ENCODE measurements at regions not wholly inside any gene's neighbourhood (a gene's known extent, or its start where the extent isn't known, plus 50 kb on each side); places are given as distances from the start of the nearest gene placed in this dataset.

DNA sequence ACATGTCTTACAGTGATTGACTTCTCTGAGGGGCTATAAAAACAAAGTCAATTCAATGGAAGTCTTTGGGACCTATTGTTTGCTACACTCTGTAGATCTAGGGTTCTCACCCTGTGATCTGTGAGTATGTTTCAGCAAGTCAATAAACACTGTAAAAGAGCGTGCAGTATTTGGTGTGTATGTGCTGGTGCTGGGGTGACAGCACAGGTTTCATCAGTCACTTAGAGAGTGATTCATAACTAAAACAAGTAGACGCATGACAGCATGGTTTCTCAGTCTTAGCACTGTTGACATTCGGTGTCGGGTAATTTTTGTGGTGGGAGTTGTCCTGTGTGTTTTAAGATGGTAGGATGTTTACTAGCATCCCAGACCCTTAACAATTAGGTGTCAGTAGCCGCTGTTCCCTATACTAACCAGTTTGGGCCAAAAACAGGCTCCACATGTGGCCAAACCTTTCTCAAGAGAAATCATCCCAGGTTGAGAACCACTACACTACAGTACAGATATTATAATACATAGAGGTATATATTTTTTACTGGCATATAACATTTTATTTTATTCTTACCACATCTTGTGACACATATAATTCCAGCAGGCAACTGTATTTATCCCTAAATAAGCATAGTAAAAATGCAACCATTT, 411.8 kb downstream of the ARL4A start:
- Histone ChIP-seq H3K27ac (no peak overlapping the region), H3K27me3 (ENCODE audit: insufficient read depth, low read depth, severe bottlenecking) (no peaks in the 10 kb centered on the region), H3K4me3 (ENCODE audit: low read depth, low read length) (no peak overlapping the region), H3K9me3 (ENCODE audit: severe bottlenecking) (no peaks in the 10 kb centered on the region), H3K36me3 (no peaks in the 10 kb centered on the region)
- TF ChIP-seq, protein P1, sequence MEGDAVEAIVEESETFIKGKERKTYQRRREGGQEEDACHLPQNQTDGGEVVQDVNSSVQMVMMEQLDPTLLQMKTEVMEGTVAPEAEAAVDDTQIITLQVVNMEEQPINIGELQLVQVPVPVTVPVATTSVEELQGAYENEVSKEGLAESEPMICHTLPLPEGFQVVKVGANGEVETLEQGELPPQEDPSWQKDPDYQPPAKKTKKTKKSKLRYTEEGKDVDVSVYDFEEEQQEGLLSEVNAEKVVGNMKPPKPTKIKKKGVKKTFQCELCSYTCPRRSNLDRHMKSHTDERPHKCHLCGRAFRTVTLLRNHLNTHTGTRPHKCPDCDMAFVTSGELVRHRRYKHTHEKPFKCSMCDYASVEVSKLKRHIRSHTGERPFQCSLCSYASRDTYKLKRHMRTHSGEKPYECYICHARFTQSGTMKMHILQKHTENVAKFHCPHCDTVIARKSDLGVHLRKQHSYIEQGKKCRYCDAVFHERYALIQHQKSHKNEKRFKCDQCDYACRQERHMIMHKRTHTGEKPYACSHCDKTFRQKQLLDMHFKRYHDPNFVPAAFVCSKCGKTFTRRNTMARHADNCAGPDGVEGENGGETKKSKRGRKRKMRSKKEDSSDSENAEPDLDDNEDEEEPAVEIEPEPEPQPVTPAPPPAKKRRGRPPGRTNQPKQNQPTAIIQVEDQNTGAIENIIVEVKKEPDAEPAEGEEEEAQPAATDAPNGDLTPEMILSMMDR (IDR thresholded peaks at IDR 0.05; ENCODE audit: low read depth, low read length), result no peak
- DNase-seq, result no peak

DNA sequence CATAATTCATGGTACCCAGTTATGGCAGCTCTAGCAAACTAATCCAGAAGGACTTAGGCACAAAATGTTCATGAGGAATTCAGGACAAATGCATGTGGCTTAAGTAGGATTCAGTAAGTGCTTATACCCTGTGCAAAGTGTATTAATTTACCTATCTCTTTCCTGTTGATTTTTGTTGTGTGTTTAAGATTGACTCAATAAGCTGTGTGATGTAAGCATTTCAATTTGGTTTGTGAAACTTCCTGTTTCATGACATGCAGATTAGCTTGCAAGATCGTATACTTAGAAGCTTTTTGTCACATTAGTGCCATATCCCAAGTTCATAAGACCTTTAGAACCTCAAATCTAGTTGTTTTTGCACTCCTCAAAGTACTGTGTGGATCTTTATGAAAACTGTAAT, 416.7 kb downstream of the ARL4A start:
- Histone ChIP-seq H3K27me3 (ENCODE audit: insufficient read depth, low read depth, severe bottlenecking) (no peaks in the 10 kb centered on the region), H3K27ac (no peak overlapping the region), H3K9me3 (ENCODE audit: severe bottlenecking) (no peaks in the 10 kb centered on the region), H3K36me3 (no peaks in the 10 kb centered on the region), H3K4me3 (ENCODE audit: low read depth, low read length) (no peak overlapping the region)
- TF ChIP-seq, protein P1 (IDR thresholded peaks at IDR 0.05; ENCODE audit: low read depth, low read length), result no peak
- no peak for DNase-seq

DNA sequence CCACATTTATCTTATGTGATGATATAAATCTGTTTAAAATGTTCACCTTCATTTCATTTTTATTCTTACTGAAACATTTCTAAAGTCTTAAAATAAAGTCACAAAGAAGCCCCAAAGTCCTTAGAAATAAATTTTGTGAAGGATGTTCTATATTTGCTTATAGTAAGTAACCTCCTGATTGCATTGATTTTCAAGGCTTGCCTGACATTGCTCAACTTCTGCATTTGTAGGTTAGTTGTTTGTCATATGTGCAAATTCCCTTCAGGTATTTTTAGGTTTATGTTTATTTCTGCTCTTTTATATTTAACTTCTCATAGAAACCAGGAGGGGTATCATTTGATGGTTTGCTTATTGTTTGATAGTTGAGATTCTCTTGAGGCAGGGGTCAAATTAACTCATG, 417.8 kb downstream of the ARL4A start:
- no peaks in the 10 kb centered on the region for H3K36me3 ChIP-seq
- TF ChIP-seq, protein P1 (IDR thresholded peaks at IDR 0.05; ENCODE audit: low read depth, low read length), result no peak
- DNase-seq, result no peak
- H3K27ac ChIP-seq, result no peak overlapping the region
- no peaks in the 10 kb centered on the region for H3K27me3 ChIP-seq (ENCODE audit: insufficient read depth, low read depth, severe bottlenecking)
- H3K9me3 ChIP-seq (ENCODE audit: severe bottlenecking), result no peaks in the 10 kb centered on the region
- no peak overlapping the region for H3K4me3 ChIP-seq (ENCODE audit: low read depth, low read length)

DNA sequence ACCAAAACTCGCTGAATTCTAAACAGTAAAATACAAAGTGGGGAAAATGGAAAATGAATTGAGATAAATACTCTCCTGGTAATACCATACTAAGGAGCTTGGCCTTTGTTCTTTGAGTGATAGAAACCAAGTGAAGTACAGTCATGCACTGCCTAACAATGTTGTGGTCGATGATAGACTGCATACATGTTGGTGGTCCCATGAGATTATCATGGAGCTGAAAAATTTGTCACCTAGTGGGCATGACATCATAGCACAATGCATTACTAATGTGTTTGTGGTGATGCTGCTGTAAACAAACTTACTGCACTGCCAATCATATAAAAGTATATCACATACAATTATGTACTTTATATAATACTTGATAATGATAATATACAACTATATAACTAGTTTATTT, 419.1 kb downstream of the ARL4A start:
- DNase-seq, result no peak
- Histone ChIP-seq H3K4me3 (ENCODE audit: low read depth, low read length) (no peak overlapping the region), H3K27me3 (ENCODE audit: insufficient read depth, low read depth, severe bottlenecking) (no peaks in the 10 kb centered on the region), H3K9me3 (ENCODE audit: severe bottlenecking) (no peaks in the 10 kb centered on the region), H3K27ac (no peak overlapping the region), H3K36me3 (no peaks in the 10 kb centered on the region)
- TF ChIP-seq, protein P1 (IDR thresholded peaks at IDR 0.05; ENCODE audit: low read depth, low read length), result no peak

DNA sequence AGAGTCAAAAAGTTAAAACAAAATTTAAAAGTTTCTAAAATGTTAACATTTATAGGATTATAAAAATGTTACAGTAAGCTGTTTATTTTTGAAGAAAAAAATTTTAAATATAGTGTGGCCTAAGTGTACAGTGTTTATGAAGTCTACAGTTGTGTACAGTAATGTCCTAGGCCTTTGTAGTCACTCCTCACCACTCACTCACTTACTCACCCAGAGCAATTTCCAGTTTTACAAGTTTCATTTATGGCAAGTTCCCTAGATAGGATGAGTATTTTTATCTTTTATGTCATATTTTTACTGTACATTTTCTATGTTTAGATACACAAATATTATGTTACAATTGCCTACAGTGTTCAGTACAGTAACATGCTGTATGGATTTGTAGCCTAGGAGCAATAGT, 419.9 kb downstream of the ARL4A start:
- no peak overlapping the region for H3K27ac ChIP-seq
- DNase-seq, result no peak
- H3K9me3 ChIP-seq (ENCODE audit: severe bottlenecking), result no peaks in the 10 kb centered on the region
- H3K36me3 ChIP-seq, result no peaks in the 10 kb centered on the region
- no peak overlapping the region for H3K4me3 ChIP-seq (ENCODE audit: low read depth, low read length)
- no peaks in the 10 kb centered on the region for H3K27me3 ChIP-seq (ENCODE audit: insufficient read depth, low read depth, severe bottlenecking)
- TF ChIP-seq, protein P1 (IDR thresholded peaks at IDR 0.05; ENCODE audit: low read depth, low read length), result no peak

DNA sequence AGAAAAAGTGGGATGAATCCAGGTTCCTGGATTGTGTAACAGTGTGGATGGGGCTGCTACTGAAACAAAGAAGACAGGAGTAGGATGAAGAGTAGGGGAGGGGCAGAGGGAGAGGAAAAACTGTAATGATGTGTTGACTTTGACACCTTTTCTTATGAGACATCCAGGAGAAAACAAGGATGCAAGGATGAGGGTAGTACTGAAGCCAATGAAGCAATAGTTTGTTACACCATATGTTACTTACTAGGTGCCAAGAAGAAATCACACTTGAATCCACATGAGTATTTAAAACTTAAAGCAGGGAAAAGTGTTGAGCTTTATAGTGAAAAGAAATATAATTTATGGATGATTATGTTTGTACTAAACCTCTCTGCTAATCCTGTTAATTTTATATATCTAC, 420.6 kb downstream of the ARL4A start:
- TF ChIP-seq, protein P1 (IDR thresholded peaks at IDR 0.05; ENCODE audit: low read depth, low read length), result no peak
- Histone ChIP-seq H3K4me3 (ENCODE audit: low read depth, low read length) (no peak overlapping the region), H3K27ac (no peak overlapping the region), H3K9me3 (ENCODE audit: severe bottlenecking) (no peaks in the 10 kb centered on the region), H3K36me3 (no peaks in the 10 kb centered on the region), H3K27me3 (ENCODE audit: insufficient read depth, low read depth, severe bottlenecking) (no peaks in the 10 kb centered on the region)
- no peak for DNase-seq

Data from WERI-Rb-1 (cell line).